AG09309 (cell line): ENCODE measurements at regions not wholly inside any gene's neighbourhood (a gene's known extent, or its start where the extent isn't known, plus 50 kb on each side); places are given as distances from the start of the nearest gene placed in this dataset.

ENCODE experiments used
- DNase-seq: peaks from one replicate; pipeline ENCODE4 v3.0.0-alpha.2; 2010; ENCODE audit warnings: low read depth
- H3K4me3 ChIP-seq: 2 replicates; pipeline ENCODE4 v1.5.1; 2011; ENCODE audit warnings: mild to moderate bottlenecking, low read depth, low read length, moderate library complexity; ENCODE audit not compliant: control insufficient read depth
- CTCF ChIP-seq: IDR thresholded peaks from 2 replicates; pipeline ENCODE4 v1.5.1; 2011; ENCODE audit warnings: mild to moderate bottlenecking, low read depth, low read length, inconsistent platforms; ENCODE audit not compliant: insufficient read depth, control insufficient read depth; ENCODE audit errors: missing control alignments

DNA sequence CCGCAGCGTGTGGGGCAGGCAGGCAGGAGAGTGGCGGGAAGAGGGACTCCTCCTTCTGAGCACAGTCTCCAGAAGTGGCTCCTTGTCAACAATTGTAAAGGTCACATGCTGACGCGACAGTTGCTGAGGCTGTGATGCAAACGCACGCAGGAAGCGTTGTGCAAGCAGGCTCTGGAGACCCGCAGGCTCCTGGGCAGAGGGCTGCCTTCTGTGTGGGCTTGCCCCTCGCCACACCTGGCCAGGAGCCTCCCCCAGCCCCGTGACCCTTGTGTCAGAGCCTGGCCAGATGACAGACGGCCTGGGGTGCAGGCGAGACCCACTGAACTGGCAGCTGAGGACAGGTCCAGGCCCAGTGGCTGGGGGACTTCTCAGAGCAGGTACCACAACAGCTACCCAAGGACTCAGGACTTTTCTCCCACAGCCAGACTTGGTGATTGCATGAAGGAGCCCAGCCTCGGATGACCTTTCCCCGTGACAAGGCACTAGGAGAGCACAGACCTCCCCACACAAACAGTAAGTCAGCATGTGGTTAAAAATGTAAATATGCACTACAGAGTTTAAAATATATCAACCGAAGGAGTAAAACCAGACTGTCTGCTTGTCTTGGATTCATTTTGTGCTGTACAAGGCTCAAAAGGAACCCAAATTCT is 222.1 kb upstream of the RREB1 start:
- DNase-seq = no peak
- TF ChIP-seq CTCF = no peak
- no peak overlapping the region for H3K4me3 ChIP-seq

DNA sequence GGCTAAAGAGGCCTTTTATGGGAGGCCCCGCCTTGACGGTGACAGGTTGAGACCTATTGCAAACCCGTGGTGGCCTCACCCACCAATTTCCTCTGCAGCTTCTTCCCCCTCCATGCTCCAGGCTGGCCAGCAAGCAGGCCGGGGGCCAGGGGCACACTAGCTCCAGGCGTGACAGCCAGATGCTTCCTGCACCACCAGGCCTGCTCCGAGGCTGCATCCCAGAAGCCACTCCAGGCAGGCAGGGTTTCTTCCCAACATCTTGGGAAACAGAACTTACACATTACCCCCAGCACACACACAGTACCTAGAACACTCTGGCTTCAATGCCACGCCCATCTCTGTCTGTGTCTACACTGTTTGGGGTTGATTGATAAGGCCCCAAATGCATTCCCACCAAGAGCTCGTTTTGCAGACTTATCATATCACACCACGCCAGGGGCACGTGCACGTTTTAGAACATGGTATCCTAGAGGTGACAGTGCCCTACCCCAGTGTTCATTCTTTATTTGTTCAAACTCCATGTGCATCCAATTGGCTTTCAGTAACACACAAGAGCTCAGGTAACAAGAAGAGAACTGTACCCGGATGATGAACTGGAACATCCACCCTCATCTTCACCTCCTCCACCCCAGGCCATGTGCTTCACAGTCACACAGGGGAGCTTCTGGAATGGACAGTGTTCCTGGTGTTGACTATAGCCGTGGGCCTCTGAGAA is 221.4 kb upstream of the RREB1 start:
- TF ChIP-seq CTCF = no peak
- H3K4me3 ChIP-seq = no peak overlapping the region
- DNase-seq = no peak

DNA sequence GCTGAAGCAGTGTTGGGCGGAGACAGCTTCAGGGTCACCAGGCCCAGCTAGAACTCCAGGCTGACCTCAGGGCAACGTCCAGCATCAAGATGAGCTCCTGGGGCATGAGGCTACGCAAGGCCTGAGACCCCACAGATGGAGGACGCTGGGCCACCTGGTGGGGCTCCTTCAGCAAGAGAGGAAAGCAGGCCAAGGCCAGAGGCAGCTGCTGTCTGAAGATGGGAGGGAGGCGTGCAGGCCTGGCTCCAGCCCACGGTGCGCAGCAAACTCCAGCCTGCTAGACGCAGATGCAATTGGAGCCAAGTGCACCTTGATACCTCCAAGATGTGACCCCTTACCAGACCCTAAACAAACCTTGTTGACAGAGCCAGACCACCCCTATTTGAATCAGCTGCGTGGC is 220.9 kb upstream of the RREB1 start:
- TF ChIP-seq CTCF = no peak
- DNase-seq = no peak

GRCh38 chr6:6889601-6890000 is 218.2 kb upstream of the RREB1 start:
- H3K4me3 ChIP-seq = no peak overlapping the region
- no peak for DNase-seq

More for the DNA sequence above, 220.9 kb upstream of the RREB1 start:
- no peak overlapping the region for H3K4me3 ChIP-seq

GRCh38 chr6:6890400-6890858 is 217.3 kb upstream of the RREB1 start:
- no peak for TF ChIP-seq CTCF
- H3K4me3 ChIP-seq = no peak overlapping the region
- no peak for DNase-seq

More at GRCh38 chr6:6889601-6890000, 218.2 kb upstream of the RREB1 start:
- TF ChIP-seq CTCF = no peak

DNA sequence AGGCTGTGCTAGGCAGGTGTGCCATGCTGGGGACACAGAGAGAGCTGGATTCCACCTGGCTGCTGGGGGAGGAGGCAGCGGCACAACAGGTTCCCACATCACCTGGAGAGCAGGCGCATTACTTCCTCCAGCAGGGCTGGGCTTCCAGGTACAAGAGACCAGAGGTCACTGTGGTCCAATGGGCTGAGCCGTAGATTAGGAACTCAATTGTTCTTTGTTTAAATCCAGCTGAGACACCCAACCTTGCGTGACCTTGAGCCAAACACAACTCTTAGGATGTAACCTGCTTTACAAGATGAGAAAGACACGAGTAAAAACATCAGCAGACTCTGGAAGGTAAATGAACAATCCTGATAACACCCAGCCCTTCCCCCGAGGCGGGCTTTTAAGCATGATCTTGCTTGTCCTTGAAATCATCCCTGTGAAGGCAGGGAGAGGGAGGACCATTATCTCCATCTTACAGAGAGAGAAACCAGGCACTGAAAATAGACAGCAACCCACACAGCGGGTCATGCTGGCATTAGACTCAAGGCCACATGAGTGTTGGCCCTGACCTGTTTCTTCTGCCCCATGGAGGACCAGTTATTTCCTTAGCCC is 216.5 kb upstream of the RREB1 start:
- no peak overlapping the region for H3K4me3 ChIP-seq
- no peak for DNase-seq
- no peak for TF ChIP-seq CTCF
